ENCODE measurements at regions not wholly inside any gene's neighbourhood (a gene's known extent, or its start where the extent isn't known, plus 50 kb on each side); places are given as distances from the start of the nearest gene placed in this dataset.

DNA sequence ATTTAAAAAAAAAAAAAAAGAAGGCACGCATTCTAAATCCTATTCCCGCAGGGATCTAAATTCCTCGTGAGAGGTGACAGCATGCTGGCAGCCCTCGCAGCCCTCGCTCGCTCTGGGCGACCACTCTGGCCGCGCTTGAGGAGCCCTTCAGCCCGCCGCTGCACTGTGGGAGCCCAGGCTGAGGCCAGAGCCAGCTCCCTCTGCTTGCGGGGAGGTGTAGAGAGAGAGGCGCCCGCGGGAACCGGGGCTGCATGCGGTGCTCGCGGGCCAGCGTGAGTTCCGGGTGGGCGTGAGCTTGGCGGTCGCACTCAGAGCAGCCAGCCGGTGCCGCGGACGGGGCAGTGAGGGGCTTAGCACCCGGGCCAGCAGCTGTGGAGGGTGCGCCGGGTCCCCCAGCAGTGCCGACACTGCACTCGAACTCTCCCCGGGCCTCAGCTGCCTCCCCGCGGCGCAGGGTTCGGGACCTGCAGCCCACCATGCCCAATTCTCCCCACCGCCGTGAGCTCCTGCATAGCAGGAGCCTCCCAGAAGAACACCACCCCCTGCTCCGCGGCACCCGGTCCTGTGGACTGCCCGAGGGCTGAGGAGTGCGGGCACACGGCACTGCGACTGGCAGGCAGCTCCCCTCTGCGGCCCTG, 553.9 kb downstream of the LMO7 start:
- Histone ChIP-seq H3K4me3 (no peak overlapping the region), H3K9me3 (no peaks in the 10 kb centered on the region), H3K36me3 (no peaks in the 10 kb centered on the region), H3K27ac (replicated peaks in 1 of 4) (no peak overlapping the region), H3K4me1 (no peaks in the 10 kb centered on the region), H3K27me3 (no peaks in the 10 kb centered on the region)
- WGBS, result 87% methylated on average over 11 of the region's 48 CpGs
- TF ChIP-seq, protein P1, sequence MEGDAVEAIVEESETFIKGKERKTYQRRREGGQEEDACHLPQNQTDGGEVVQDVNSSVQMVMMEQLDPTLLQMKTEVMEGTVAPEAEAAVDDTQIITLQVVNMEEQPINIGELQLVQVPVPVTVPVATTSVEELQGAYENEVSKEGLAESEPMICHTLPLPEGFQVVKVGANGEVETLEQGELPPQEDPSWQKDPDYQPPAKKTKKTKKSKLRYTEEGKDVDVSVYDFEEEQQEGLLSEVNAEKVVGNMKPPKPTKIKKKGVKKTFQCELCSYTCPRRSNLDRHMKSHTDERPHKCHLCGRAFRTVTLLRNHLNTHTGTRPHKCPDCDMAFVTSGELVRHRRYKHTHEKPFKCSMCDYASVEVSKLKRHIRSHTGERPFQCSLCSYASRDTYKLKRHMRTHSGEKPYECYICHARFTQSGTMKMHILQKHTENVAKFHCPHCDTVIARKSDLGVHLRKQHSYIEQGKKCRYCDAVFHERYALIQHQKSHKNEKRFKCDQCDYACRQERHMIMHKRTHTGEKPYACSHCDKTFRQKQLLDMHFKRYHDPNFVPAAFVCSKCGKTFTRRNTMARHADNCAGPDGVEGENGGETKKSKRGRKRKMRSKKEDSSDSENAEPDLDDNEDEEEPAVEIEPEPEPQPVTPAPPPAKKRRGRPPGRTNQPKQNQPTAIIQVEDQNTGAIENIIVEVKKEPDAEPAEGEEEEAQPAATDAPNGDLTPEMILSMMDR (IDR thresholded peaks at IDR 0.05), result no peak
- TF ChIP-seq EP300 (IDR thresholded peaks at IDR 0.05) (no peak), POLR2AphosphoS5 (IDR thresholded peaks at IDR 0.05) (no peak), POLR2A (IDR thresholded peaks at IDR 0.05; ENCODE audit: low read depth) (no peak)
- DNase-seq (ENCODE audit: extremely low spot score), result no peak
- intact Hi-C loops (cut with DNase I), result no loop called here

GRCh38 chr13:76175961-76176725, 540.0 kb downstream of the LMO7 start:
- no peak overlapping the region for H3K27ac ChIP-seq (replicated peaks in 1 of 4)
- no peaks in the 10 kb centered on the region for H3K9me3 ChIP-seq
- TF ChIP-seq POLR2A (IDR thresholded peaks at IDR 0.05; ENCODE audit: low read depth), result no peak
- TF ChIP-seq EP300 (IDR thresholded peaks at IDR 0.05), result no peak
- TF ChIP-seq, protein P1 (IDR thresholded peaks at IDR 0.05), result no peak
- no peak for TF ChIP-seq POLR2AphosphoS5 (IDR thresholded peaks at IDR 0.05)
- WGBS, result 90% methylated on average over 5 of the region's 5 CpGs
- no peaks in the 10 kb centered on the region for H3K4me1 ChIP-seq
- H3K4me3 ChIP-seq, result no peak overlapping the region
- DNase-seq (ENCODE audit: extremely low spot score), result no peak
- no peaks in the 10 kb centered on the region for H3K36me3 ChIP-seq
- H3K27me3 ChIP-seq, result no peaks in the 10 kb centered on the region
- intact Hi-C loops (cut with DNase I), result no loop called here

DNA sequence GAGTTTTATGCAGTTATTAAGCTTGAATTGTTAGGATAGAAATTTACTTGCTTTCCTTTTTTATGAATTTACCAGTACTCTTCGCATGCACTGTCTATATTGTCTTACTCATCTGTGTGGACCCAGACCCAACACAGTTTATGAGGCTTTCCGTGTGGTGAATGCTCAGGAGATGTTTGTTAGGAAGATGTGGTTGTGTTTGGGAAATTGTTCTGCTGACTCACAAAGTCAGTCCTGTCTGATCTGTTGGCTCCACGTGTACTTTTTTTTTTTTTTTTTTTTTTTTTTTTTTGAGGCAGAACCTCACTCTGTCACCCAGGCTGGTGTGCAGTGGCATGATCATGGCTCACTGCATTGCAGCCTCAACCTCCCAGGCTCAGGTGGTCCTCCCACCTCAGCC, 532.5 kb downstream of the LMO7 start:
- H3K4me1 ChIP-seq, result no peaks in the 10 kb centered on the region
- H3K27me3 ChIP-seq, result no peaks in the 10 kb centered on the region
- no peaks in the 10 kb centered on the region for H3K36me3 ChIP-seq
- intact Hi-C loops (cut with DNase I), result no loop called here
- TF ChIP-seq POLR2AphosphoS5 (IDR thresholded peaks at IDR 0.05), result no peak
- no peak for TF ChIP-seq EP300 (IDR thresholded peaks at IDR 0.05)
- no peak for TF ChIP-seq POLR2A (IDR thresholded peaks at IDR 0.05; ENCODE audit: low read depth)
- TF ChIP-seq, protein P1 (IDR thresholded peaks at IDR 0.05), result no peak
- no peaks in the 10 kb centered on the region for H3K9me3 ChIP-seq
- no peak overlapping the region for H3K4me3 ChIP-seq
- 91% methylated on average over 3 of the region's 3 CpGs for WGBS
- no peak for DNase-seq (ENCODE audit: extremely low spot score)
- no peak overlapping the region for H3K27ac ChIP-seq (replicated peaks in 1 of 4)

DNA sequence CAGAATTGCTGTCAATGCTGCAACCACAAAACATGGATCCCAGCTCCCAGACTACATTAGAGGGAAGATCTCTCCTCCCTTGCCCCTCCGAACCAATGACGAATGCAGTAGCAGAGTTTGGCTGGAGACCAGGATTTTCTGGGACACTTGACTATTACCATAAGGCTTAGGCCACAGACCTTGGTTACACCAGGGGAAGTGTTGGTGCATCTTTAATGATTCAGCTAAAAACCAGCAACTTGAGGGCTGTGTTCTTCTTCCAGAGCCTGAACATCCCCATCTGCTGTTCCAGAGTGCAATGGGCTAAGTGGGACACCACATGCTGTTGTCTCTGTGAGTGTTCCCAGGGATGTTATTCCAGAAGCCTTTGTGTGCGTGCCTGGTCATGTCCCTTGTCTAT, 528.2 kb downstream of the LMO7 start:
- intact Hi-C loops (cut with DNase I), result no loop called here
- Histone ChIP-seq H3K36me3 (no peaks in the 10 kb centered on the region), H3K9me3 (no peaks in the 10 kb centered on the region), H3K27ac (replicated peaks in 1 of 4) (no peak overlapping the region), H3K4me3 (no peak overlapping the region), H3K4me1 (peaks cover 7 to 21% (median 17%) of the 10 kb centered on the region in 4 donors), H3K27me3 (no peaks in the 10 kb centered on the region)
- no peak for TF ChIP-seq POLR2A (IDR thresholded peaks at IDR 0.05; ENCODE audit: low read depth)
- TF ChIP-seq, protein P1 (IDR thresholded peaks at IDR 0.05), result no peak
- no peak for TF ChIP-seq POLR2AphosphoS5 (IDR thresholded peaks at IDR 0.05)
- no peak for TF ChIP-seq EP300 (IDR thresholded peaks at IDR 0.05)
- 82% methylated on average over 3 of the region's 3 CpGs for WGBS
- no peak for DNase-seq (ENCODE audit: extremely low spot score)
